T-helper 2 cell (primary cell): ENCODE measurements at regions not wholly inside any gene's neighbourhood (a gene's known extent, or its start where the extent isn't known, plus 50 kb on each side); places are given as distances from the start of the nearest gene placed in this dataset.
"Not testable (repeated sequence)": the region's sequence is repeated elsewhere in the genome, so short reads cannot be mapped to it uniquely, and the experiment has no call there.

Experiments
- DNase-seq, 5 experiments: peaks; one replicate each; pipeline versions ENCODE4 v3.0.0 to v3.0.0-alpha.2; 2012 to 2022

DNA sequence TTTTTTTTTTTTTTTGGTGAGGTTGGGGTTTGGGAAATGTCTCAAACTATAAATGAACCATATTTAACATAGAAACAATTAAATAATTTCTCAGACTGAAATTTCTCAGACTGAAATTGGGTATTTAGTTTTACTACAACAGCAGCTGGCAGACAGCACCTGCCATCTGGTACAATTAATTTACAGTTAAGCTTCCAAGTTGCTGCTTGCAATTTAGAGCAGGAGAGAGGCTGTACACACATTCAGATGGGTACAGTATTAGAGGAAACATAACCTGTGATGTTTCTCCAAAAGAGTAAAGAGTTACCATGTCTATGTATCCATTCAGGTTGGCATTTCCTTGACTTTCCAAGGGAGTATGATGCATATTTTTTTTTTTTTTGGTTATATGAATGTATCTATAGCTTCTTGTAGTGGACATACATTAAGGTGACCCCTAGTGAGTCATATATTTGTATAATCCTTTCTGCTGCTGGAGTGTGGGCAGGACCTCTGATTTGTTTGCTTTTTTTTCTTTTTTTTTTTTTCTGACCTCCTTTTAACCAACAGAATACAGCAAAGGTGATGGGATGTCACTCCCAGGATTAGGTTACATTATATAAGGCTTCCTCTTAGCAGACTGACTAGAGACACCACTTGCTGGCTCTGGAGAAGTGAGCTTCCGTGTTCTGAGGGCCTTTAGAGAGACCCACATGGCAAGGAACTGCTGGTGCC is 201.7 kb downstream of the PTH2R start:
- no peak for DNase-seq

DNA sequence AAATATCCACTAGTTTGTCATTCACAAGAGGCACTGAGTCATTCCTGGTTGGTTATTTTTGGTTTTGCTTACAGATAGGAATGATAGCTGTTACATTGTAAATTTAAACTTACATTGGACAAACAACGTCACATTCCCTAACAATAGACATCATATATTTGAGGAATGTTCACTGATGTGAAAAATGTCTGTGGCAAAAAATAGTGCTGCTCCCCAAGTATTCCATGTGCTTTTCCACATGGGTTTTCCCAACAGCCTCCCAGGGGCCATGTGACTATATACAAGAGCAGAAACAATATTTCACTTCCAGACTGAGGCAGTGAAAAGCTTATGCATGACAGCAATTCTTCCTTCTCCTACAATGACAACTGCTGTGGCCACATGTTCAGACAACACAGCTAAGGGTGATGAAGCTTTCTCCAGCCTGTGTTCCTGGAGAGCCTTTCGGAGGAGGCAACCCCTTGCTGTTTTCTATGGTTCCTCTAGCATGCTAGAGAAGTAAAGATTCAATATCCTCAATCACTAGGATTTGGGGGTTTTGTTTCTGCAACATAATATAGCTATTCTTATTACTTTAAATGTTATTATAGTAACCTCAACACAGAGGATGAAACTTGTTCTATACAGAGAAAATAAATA is 202.7 kb downstream of the PTH2R start:
- DNase-seq, result no peak

DNA sequence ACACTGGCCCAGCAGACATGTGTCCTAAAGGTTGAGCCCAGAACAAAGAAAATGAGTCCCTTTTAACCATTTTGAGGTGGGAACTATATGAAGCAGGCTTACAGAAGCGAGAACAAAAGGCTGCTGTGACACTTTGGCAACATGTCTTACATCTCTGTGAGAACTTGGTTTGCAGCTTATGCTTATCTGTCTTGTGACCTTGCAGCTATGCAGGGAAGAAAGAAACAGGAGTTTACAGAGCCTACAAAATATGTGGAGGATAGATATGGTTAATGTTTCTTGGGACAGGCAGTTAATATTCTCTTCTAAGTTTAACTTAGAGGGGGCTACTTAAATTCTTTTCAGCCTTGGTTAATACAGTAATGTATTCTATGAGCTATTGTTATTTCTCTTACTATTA is 209.1 kb downstream of the PTH2R start:
- not testable (repeated sequence) for DNase-seq

DNA sequence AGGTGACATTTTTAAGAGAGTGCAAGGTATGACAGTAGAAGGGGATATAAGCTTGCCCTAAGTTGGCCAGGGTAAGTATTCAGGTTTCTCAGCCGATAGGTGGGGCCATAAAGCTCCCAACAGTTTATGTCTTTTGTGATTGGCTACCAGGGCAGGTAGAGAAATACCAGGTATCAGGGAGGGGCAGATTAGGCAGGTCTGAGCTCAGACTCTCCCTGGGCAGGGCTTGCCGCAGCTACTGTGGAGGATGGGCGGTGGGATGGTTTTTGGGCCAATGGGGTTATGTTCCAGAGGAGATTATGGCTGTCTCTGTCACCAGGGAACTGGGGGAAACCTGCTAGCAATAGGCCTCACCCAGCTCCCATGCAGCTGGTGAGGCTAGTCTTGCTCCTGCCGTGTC is 211.6 kb downstream of the PTH2R start:
- no peak for DNase-seq

DNA sequence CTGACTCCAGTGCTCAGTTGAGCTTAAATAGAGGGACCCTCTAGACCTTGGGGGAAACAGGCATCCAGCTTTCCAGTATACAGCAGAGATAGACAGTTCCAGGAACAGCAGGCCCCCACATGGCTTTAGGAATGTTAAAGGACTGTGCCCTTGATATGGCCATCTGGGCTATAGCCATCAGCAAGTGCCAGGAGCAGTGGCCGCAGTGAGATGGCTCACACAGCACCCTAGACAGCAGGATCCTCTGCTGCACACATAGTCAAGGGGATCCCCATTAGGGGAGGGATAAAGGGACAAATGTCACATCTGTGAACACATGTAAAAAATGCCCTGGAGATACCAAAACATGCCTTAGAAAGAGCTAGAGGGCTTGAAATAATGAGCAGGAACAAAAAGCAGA is 213.4 kb downstream of the PTH2R start:
- no peak for DNase-seq

DNA sequence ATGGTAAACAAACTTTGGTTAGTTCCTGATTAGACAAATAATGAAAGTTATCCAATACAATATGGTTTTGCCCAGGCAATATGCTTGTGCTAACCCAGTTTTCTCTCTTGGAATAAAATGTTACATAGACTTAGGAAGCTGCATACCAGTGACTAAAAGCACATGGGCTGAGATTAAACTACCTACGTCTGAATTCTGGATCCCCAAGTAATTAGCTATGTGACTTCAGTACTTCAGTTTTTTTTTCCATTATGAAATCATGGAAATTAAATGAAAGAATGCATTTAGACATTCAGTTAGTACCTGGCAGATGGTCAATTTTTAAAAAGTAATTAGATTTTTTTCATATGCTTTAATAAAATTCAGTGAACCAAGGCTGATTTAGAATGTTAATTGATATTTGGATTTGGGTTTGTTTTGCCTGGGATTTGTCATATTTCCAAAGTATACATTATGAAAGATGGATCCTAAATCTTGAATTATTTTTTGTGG is 213.9 kb downstream of the PTH2R start:
- DNase-seq, result no peak

DNA sequence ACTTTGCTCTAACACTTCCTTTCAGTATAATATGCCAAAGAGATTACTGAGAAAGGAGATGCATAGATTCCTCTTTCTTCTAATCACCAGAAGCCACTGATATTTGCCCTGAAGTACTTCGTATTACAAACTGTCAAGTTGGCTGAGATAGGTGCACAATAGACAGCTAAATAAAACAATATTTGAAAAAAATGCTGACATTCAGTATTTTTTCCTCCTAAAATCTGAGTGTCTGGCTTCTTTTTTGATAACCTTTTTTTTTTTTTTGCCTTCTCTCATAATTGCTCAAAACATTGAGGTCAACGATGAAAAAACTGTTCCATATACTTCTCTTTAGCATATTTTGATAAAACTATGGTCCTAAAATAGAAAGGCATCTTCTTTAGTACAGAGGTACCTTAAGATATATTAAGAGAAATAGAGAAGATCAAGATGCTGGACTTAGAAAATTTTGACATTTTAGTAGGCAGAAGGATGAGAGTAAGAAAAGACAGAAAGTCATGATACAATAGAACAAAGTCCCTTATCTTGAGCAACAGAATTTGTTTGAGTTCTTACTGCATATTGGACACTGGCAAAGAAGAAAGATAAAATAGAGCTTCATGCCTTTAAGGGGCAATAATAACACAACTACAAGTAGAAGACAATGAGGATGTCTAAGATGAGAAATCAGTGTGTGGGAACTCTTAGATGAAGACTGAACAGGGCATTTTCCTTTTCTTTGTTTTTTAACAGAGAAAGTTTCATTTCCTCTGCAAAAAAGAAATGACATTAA is 220.7 kb downstream of the PTH2R start:
- DNase-seq, result no peak

DNA sequence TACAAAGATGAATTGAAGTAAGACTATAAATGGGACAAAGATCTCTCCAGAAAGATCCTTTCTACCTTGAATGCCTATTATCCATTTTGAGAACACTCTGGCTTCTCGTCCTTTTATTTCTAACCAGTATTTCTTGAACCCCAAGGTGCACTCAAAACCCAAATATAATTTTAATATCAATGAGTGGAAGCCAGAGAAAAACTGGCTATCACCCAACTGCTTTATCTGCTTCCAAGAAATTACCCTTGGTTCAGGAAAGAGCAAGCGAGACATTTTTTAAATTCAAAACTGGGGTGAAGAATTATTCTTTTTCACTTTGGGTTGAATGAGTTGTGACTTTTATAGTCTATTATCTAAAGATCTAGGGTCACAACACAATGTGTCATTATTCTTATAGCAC is 221.3 kb downstream of the PTH2R start:
- DNase-seq, result no peak

DNA sequence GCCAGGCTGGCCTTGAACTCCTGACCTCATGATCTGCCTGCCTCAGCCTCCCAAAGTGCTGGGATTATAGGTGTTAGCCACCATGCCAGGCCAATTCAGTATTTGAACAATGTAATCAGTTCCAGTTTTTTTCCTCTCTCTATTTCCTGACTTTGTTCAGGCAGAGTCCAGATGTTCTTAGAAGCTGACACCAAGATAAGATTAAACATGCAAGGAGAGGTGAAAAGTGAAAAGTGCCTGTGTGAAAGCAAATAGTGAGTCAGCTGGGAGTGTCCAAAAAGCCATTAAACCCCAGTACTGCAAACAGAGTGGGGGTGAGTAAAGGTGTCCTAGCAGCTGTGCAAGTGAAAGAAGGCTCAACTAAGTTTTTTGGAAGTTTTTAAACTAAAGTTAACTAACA is 231.5 kb downstream of the PTH2R start:
- no peak for DNase-seq

DNA sequence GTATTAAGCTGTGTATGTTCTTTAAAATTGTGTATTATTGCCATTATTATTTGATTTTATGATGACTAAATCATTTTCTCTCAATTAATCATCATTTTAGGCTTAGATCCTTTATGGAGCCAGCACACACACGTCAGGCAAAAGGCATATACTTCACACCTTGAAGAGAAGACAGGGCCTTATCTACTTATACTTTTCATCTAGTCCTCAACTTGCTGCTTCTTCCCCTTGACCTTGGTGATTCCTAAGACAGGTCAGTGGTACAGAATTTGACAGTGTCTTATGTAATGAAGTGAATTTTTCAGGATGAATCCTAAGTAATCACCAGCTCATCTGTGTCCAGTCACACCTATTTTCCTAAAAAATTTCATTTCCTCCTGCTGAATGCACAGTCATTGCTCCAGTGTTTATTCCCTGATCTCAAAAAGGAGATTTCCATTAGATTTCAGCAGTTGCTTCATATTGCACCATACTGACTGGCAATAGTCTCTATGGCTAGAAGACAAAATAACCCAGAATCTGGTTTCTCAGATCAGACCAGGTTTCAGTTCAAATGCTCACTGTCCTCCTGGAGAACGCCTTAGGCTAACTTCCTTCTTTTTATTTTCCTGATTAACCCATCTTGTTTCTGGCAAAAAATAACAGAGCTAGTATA is 235.7 kb downstream of the PTH2R start:
- no peak for DNase-seq

DNA sequence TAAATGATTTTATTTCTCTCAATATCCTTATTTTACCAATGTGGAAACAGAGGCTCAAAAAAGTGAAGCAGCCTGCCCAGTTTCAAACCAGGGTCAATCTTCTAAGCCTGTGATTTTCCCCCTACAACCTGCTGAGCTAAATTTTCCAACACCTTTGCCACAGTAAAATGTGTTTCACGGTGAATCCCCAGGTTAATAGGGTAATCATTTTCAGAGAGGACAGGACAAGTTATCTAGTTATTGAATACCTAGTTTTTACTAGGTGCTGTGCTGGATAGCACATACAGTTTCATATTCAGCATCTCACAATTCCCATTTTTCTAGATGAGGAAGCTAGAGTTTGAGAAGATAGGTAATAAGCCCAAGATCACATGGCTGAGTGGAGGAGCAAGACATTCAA is 236.6 kb downstream of the PTH2R start:
- no peak for DNase-seq

DNA sequence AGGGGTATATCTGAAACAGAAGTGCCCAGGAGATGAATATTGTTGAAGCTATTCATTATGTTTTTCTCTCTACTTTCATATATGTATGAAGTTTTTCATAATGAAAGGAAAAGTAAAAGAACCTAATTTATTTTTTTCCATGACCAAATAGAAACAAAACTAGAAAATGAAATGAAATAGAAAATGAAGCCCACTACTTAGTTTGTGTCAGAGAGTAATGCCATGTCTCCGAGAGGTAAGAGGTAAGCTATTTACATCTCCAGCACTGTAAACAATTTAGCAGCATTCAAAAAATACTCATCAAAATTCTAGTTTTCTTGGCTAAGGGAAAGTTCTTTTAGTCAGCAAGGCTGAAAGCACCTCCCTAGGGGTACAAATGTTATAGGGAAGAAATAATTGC is 238.6 kb downstream of the PTH2R start:
- no peak for DNase-seq

DNA sequence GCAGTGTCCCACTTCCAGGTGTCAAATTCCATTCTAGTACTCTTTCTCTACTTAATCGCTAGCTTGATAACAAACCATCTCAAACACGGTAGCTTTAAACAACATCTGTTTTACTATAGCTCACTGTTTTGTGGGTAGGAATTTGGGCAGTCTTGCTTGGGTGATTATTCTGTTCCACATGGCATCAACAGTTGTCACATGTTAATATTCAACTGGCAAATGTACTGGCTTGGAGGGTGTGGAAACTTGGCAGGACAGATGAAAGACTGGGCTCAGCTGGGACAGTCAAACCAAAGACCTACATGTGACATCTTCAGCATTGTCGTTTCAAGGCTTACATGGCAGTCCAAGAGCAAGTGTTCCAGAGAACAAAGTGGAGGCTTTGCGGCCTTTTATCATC is 241.8 kb downstream of the PTH2R start:
- no peak for DNase-seq

DNA sequence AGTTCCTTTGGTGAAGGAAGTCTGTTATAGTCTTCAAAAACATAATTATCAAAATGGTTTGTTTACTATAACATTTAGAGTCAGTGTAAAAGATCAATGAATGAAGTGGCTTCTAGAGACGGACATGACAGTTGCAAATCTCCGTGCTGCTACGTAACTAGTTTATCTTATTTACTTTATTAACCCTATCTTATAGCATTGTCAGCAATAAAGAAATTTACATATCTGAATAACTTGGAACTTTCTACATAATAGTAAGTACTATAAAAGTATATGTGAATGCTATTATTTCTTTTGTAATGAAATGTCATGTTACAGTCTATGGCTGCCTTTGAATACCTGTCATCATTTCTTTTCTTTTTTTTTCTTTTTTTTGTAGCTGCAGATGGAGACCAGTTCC is 246.8 kb downstream of the PTH2R start:
- DNase-seq, result no peak

DNA sequence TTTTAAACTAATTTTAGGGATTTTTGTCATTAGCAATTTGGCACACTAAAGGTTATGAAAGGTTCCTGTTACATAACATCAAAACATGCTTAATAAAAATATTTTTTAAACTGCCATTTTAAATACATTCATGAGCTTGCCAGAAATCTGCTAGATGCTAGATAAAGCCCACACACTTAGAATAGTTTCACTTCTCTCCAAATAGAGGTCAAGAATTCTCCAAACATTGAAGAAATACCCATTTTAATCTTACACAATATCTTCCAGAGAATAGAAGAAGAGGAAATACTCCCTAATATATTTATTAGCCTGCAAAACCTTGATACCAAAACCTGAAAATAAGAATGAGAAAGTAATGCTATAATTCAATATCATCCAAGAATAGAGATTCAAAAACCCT is 247.5 kb downstream of the PTH2R start:
- DNase-seq, result no peak

DNA sequence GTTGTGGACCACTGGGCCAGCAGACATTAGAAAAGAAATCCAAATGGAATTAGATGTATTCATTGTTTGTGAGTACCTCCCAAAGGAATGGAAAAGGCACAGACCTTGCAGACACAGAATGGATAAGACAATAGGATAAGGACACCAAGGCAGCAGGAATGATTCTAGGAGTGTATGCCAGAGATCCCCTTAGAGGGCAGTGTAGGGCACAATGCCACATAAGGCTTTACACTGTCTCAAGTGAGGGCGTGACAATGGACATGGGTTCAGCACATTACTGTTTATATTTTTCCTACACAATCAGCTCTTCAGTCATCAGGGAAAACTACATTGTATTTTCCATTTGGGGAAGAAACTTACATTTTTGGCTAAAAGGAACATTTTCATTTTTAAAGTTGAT is 250.9 kb downstream of the PTH2R start:
- no peak for DNase-seq

DNA sequence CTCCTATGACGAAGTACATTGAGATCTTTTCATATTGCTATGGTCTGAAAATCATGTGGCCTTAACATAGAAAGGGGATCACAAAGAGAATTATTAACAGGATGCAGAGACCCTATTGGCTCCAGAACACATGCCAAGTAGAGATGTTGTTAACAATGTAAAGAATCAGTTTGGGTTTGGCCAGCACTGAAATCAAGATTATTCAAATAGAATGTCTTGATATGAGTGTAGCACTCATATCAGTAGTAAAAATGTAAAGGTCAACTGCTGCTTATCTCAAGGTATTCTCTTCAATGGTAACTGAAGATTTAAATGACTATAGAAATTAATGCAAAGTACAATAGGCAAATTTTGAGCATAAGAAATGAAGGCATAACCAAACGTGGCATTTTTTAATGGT is 262.8 kb downstream of the PTH2R start:
- DNase-seq, result peak in 1 of 5 experiments; percentile 1

DNA sequence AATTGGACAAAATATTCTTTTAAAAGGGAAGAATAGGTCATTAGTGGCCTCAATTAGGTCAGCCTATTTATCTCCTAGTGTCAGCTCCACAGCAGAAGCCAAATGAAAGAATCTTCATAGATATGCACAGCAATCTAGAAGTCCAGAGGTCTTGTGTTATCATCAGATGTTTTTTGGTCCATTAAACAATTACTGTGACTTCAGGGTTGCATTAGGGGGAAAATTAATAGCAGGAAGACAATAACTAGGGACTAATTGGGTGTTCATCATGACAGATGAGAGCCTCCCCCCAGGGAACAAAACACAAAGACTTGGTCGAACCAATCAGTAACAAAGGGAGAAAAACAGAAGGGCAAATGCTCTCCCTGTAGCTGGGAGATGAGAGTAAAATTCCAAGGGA is 264.7 kb downstream of the PTH2R start:
- no peak for DNase-seq

DNA sequence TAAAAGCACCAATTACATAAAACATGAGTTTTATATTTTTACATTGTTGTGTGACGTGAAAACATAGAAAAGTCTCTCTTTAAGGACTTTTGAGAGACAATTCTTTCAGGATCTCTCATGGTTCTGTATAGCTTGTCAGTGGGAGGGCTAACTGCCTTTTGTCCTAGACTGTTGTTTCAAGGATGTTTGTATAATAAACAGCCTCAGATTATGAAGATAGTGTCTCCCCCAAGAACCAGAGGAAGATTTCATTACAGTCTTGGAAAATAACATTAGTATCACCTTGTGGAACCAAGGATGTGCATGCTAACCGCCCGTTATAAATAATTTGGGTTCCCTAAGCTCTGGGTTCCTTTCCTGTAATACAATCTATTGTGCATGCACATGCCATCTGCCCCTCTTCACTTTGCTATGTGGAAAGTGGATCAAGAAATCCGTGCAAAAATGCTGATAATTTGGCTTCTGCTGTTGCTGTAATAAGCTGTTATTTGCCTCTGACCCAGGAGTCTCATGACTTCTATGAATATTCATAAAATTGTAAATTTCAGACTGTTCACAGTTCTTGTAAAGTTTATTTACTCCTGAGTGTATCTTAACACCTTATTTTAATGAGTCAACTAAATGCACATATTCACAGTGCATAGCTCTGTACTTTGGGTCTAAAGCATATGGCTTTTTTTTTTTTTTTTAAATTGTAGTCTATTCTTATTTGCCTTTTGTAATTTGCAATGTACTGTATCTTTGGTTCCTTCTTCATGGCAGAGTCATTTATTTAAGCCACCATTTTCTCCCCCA is 265.5 kb downstream of the PTH2R start:
- DNase-seq, result no peak

DNA sequence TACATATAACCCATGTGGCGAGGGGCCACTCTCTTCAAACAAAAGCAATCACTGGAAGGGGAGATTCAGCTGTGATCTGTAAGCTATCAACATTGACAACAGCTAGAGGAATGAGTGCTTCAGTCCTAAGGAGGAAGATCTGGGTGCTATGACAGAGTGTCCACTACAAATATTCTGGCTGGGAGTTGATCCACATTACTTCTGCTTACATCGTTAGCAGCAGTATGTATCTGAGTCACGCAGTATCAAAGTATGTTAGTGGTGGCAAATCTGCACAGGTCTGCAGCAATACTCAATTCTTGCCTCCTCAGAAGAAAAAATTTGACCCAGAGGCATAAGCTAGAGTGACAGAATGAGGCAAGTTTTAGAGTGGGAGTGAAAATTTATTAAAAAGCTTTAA is 267.0 kb downstream of the PTH2R start:
- DNase-seq, result no peak

DNA sequence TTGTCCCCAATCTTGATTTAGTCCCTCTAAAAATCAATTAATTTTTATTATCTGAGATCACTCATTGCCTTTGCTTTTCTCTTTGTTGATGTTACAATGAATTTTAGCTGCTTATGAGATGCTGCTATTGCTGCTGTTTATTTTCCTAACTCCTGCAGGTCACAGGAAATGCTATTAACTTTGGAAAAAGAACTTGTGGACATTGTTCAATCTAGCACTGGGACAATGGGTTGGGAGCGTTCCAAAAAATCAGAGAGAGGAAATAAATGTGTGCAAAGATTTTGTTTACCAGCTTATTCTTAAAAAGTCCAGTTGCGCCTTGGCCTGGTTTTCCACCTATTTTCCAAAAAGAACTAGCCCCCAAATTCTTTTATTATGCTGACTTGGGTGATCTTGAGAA is 268.3 kb downstream of the PTH2R start:
- no peak for DNase-seq

DNA sequence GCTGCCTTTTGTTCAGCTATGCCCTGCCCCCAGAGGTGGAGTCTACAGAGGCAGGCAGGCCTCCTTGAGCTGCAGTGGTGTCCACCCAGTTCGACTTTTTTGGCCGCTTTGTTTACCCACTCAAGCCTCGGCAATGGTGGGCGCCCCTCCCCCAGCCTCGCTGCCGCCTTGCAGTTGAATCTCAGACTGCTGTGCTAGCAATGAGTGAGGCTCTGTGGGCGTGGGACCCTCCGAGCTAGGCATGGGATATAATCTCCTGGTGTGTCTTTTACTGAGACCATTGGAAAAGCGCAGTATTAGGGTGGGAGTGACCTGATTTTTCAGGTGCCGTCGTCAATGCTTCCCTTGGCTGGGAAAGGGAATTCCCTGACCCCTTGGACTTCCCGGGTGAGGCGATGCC is 279.3 kb downstream of the PTH2R start:
- DNase-seq, result not testable (repeated sequence)

DNA sequence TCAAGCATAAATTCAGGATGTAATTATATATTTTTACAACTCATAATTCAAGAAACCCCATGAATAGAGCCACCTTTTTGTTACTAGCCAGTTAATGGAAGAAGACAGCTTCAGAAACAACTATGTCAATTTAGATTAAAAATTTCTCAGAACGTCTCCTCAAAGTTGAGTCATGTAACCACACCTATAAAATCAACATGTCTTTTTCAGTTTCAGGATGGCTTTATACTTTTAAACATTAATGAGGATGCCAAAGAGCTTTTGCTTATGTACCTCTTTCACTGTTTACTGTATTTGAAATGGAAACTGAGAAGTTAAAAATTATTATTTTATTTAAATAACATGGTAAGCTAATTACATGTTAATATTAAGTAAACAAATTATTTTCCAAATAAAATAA is 280.1 kb downstream of the PTH2R start:
- no peak for DNase-seq
